T-cell (primary cell): ENCODE measurements at regions not wholly inside any gene's neighbourhood (a gene's known extent, or its start where the extent isn't known, plus 50 kb on each side); places are given as distances from the start of the nearest gene placed in this dataset.

Experiments
- ATAC-seq, 4 experiments: fragments of 200-7000 bp in 3 of 4; fragments of 150-1000 bp in 1 of 4; cut with Tn5 transposase; replicated peaks in 1 of 4; 1 replicate in 3 of 4; 2 replicates in 1 of 4; pipeline ENCODE4 v1.10.0; 2021; ENCODE audit warnings: moderate library complexity in 3 of 4, mild to moderate bottlenecking in 2 of 4, moderate number of reproducible peaks in 1 of 4
- CTCF ChIA-PET, 2 donors: fragments of 300-600 bp; sonication (Branson Sonifier 250); formaldehyde crosslinking; loops; one replicate each; lab custom pipeline; 2022; ENCODE audit warnings: antibody characterized with exemption in 2 of 2; lab: Charles Lee
- POLR2A ChIA-PET, 2 donors: fragments of 300-600 bp; sonication (Branson Sonifier 250); formaldehyde crosslinking; loops; one replicate each; lab custom pipeline; 2022; ENCODE audit warnings: antibody characterized with exemption in 2 of 2; lab: Charles Lee
- DNase-seq, 35 experiments: peaks; one replicate each; pipeline versions ENCODE4 v3.0.0 to v3.0.0-alpha.2; 2013 to 2023
- H3K27ac ChIP-seq: one replicate; pipeline ENCODE4 v1.5.1; 2013; ENCODE audit warnings: low read length
- H3K27me3 ChIP-seq, 2 experiments: replicated peaks in 1 of 2; 1 replicate in 1 of 2; 2 replicates in 1 of 2; pipeline versions ENCODE4 v1.6.1 to v1.7.0; 2013; ENCODE audit warnings: low read length in 1 of 2, mixed read lengths in 1 of 2; ENCODE audit not compliant: control insufficient read depth in 2 of 2, insufficient read depth in 2 of 2; ENCODE audit errors: extremely low read depth in 1 of 2
- H3K36me3 ChIP-seq, 2 donors: 1 replicate in 1 of 2; 2 replicates in 1 of 2; pipeline versions ENCODE4 v1.6.1 to v1.7.0; 2013; ENCODE audit warnings: low read length in 1 of 2; ENCODE audit not compliant: control insufficient read depth in 2 of 2, insufficient read depth in 1 of 2; ENCODE audit errors: extremely low read depth in 1 of 2
- H3K4me1 ChIP-seq, 2 experiments: 1 replicate in 1 of 2; 2 replicates in 1 of 2; pipeline versions ENCODE4 v1.6.1 to v1.7.0; 2013; ENCODE audit warnings: low read length in 2 of 2, mixed read lengths in 1 of 2; ENCODE audit not compliant: insufficient read depth in 2 of 2, control insufficient read depth in 1 of 2; ENCODE audit errors: extremely low read depth in 1 of 2
- H3K4me3 ChIP-seq, 2 donors: 1 replicate in 1 of 2; 2 replicates in 1 of 2; pipeline versions ENCODE4 v1.5.1 to v1.7.0; 2013; ENCODE audit warnings: mild to moderate bottlenecking in 2 of 2, low read length in 1 of 2, moderate library complexity in 1 of 2; ENCODE audit not compliant: control insufficient read depth in 1 of 2; ENCODE audit errors: extremely low read depth in 1 of 2
- H3K9me3 ChIP-seq: 2 replicates; pipeline ENCODE4 v1.7.0; 2013
- H3K27ac Mint-ChIP-seq, 2 donors: one replicate each; pipeline ENCODE4 v1.8.0; 2020 to 2021; ENCODE audit warnings: mild to moderate bottlenecking in 2 of 2, mixed read lengths in 2 of 2
- H3K27me3 Mint-ChIP-seq, 2 donors: one replicate each; pipeline ENCODE4 v1.8.0; 2021 to 2022; ENCODE audit warnings: mixed read lengths in 2 of 2
- H3K36me3 Mint-ChIP-seq: one replicate; pipeline ENCODE4 v1.8.0; 2021; ENCODE audit warnings: mixed read lengths
- H3K4me1 Mint-ChIP-seq, 3 donors: one replicate each; pipeline ENCODE4 v1.8.0; 2020 to 2022; ENCODE audit warnings: mixed read lengths in 3 of 3, mild to moderate bottlenecking in 1 of 3
- H3K4me3 Mint-ChIP-seq, 3 donors: one replicate each; pipeline ENCODE4 v1.8.0; 2020 to 2022; ENCODE audit warnings: mild to moderate bottlenecking in 3 of 3, mixed read lengths in 3 of 3, moderate library complexity in 3 of 3
- H3K9me3 Mint-ChIP-seq, 3 donors: one replicate each; pipeline ENCODE4 v1.8.0; 2020 to 2022; ENCODE audit warnings: mixed read lengths in 3 of 3
- WGBS: methylation state at CpG from one replicate; pipeline ENCODE4 v1.1.5; 2013; ENCODE audit warnings: missing lambda C conversion rate; ENCODE audit not compliant: insufficient coverage; 5-methylcytosine and 5-hydroxymethylcytosine counted together

DNA sequence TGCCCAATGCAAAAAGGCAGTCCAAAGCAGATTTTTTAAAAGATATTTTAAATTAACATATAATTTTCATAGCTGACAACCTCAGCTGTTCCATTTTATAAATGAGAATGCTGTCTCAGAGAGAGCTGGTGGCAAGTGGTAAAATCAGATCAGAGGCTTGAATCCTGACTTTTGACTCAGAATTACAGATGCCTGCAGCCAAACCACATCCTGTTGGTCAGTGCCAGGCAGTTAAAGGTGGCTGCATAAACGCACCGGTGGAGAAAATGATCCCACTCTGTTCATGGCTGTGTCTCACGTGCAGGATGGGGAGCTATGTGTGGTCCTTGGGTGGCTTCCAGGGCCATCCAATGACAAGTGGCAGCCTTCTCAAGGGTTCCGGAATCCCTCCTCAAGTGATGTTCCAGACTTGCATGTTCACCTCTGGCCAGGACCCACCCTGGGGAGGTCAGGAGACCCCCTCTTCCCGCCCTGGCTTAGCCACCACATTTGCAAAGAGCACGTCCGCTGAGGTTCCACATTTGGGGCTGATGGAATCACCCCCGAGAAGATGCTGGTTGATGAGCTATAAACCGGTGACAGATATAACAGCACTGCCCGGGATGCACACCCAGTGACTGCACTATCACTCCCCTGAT lies 155.5 kb downstream of the SHANK2 start:
- Mint-ChIP-seq H3K36me3 (no peaks in the 10 kb centered on the region), H3K9me3 (no peaks in the 10 kb centered on the region), H3K4me1 (no peaks in the 10 kb centered on the region), H3K27ac (no peak overlapping the region), H3K4me3 (no peak overlapping the region), H3K27me3 (peaks cover 1 to 5% of the 10 kb centered on the region in 2 donors)
- WGBS, result 78% methylated on average over 10 of the region's 10 CpGs
- ChIA-PET POLR2A (no interaction called here), CTCF (no interaction called here)
- Histone ChIP-seq H3K36me3 (no peaks in the 10 kb centered on the region), H3K27ac (no peak overlapping the region), H3K27me3 (peaks cover 0 to 15% of the 10 kb centered on the region in 2 experiments), H3K4me1 (no peaks in the 10 kb centered on the region), H3K9me3 (no peaks in the 10 kb centered on the region), H3K4me3 (no peak overlapping the region)
- DNase-seq (no peak), ATAC-seq (no peak)

DNA sequence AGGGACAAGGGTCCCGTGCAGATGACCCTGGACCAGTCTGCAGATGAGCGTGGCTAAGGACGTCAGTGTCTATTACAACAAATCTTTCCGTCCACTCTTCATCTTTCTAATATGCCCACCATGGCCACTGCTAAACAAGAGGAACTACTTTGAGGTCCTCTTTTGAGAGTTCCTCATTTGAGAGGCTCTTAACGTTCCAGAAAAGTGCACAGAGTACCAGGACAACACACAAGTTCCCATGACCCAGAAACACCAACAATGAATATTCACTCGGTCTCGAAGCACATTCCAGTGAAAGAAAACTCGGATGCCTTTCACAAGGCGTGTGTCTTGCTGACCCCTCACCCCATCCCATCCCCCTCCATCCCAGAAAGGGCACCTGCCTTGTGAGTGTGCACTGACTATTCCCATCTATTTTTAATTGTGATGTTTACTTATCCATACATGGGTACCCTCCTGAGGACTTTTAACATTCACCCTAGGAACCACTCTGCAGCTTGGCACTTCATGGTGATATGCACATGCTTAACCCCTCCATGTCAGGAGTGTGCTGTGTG lies 157.0 kb downstream of the SHANK2 start:
- ATAC-seq, result no peak
- no peaks in the 10 kb centered on the region for H3K36me3 Mint-ChIP-seq

DNA sequence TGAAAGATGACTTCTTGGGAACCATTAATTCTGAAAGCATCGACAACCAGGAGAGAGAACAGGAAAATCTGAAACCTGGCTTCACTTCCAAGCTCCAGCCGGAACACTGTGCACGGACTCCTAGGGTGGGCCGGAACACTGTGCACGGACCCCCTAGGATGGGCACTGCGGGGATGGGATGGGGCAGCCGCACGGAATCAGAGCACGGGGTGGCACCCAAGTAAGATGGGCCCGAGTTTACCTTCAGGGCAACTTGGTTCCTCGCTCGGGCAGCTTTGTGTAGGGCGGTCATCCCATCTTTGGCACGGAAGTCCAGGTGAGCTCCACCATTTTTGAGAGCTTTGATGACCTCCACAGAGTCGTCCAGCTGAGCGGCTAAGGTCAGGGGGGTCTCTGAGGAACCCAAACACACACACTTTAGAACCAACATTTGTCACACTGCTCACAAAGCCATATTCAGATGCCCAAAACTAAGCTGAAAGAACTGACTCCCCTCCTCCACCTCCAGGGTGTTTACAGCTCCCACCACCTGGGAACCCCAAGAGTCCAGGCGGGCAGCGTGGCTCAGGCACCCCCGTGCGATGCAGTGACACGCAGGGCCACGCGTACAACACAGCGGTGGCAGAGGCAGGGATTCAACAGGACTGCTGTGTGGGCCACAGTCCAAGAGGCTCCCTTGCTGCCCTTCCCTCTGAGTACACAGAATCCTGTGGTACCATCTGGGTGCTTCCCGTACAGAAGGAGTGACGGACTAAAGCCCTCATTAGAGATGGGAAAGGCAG lies 157.9 kb downstream of the SHANK2 start:
- Mint-ChIP-seq H3K36me3 (no peaks in the 10 kb centered on the region), H3K27ac (no peak overlapping the region), H3K27me3 (peaks cover 5 to 8% of the 10 kb centered on the region in 2 donors), H3K4me3 (no peak overlapping the region), H3K9me3 (no peaks in the 10 kb centered on the region), H3K4me1 (no peaks in the 10 kb centered on the region)
- no peaks in the 10 kb centered on the region for H3K36me3 ChIP-seq
- CTCF ChIA-PET, result no interaction called here
- ATAC-seq, result no peak
- WGBS, result 87% methylated on average over 24 of the region's 26 CpGs
- H3K9me3 ChIP-seq, result no peaks in the 10 kb centered on the region
- H3K4me1 ChIP-seq, result no peaks in the 10 kb centered on the region
- POLR2A ChIA-PET, result no interaction called here
- H3K27ac ChIP-seq, result no peak overlapping the region
- DNase-seq, result no peak
- peaks cover 0 to 23% of the 10 kb centered on the region in 2 experiments for H3K27me3 ChIP-seq
- no peak overlapping the region for H3K4me3 ChIP-seq

More for the DNA sequence above, 157.0 kb downstream of the SHANK2 start:
- Mint-ChIP-seq H3K27me3 (peaks cover 5 to 6% of the 10 kb centered on the region in 2 donors), H3K9me3 (no peaks in the 10 kb centered on the region), H3K27ac (no peak overlapping the region), H3K4me3 (no peak overlapping the region), H3K4me1 (no peaks in the 10 kb centered on the region)
- peaks cover 0 to 20% of the 10 kb centered on the region in 2 experiments for H3K27me3 ChIP-seq
- WGBS, result 51% methylated on average over 8 of the region's 9 CpGs
- no peak for DNase-seq
- H3K9me3 ChIP-seq, result no peaks in the 10 kb centered on the region
- CTCF ChIA-PET, result no interaction called here
- no peaks in the 10 kb centered on the region for H3K4me1 ChIP-seq
- POLR2A ChIA-PET, result no interaction called here
- H3K4me3 ChIP-seq, result no peak overlapping the region
- no peaks in the 10 kb centered on the region for H3K36me3 ChIP-seq
- no peak overlapping the region for H3K27ac ChIP-seq

DNA sequence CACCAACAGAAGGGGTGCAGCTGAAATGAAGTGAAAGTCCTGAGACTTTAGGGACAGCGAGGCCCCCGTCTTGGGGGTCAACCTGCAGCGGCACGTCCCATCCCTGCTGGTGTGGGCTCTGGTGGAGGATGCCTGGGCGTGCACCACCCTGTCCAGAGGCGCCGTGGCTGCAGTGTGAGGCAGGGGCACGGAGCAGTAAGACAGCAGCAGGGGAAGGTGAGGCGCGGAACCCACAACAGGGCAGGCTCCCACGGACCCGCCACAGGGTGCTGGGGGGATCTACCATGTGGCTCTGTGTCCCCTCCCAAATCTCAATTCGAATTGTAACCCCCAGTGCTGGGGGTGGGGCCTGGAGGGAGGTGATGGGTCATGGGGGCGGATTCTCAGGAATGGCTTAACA lies 158.6 kb downstream of the SHANK2 start:
- Mint-ChIP-seq H3K27me3 (peaks cover 3 to 10% of the 10 kb centered on the region in 2 donors), H3K9me3 (no peaks in the 10 kb centered on the region), H3K36me3 (no peaks in the 10 kb centered on the region), H3K27ac (no peak overlapping the region), H3K4me3 (no peak overlapping the region), H3K4me1 (no peaks in the 10 kb centered on the region)
- H3K4me1 ChIP-seq, result no peaks in the 10 kb centered on the region
- 67% methylated on average over 5 of the region's 14 CpGs for WGBS
- no peak overlapping the region for H3K27ac ChIP-seq
- H3K4me3 ChIP-seq, result no peak overlapping the region
- no peaks in the 10 kb centered on the region for H3K36me3 ChIP-seq
- peaks cover 0 to 20% of the 10 kb centered on the region in 2 experiments for H3K27me3 ChIP-seq
- DNase-seq (no peak), ATAC-seq (no peak)
- H3K9me3 ChIP-seq, result no peaks in the 10 kb centered on the region
- CTCF ChIA-PET, result no interaction called here
- POLR2A ChIA-PET, result no interaction called here

DNA sequence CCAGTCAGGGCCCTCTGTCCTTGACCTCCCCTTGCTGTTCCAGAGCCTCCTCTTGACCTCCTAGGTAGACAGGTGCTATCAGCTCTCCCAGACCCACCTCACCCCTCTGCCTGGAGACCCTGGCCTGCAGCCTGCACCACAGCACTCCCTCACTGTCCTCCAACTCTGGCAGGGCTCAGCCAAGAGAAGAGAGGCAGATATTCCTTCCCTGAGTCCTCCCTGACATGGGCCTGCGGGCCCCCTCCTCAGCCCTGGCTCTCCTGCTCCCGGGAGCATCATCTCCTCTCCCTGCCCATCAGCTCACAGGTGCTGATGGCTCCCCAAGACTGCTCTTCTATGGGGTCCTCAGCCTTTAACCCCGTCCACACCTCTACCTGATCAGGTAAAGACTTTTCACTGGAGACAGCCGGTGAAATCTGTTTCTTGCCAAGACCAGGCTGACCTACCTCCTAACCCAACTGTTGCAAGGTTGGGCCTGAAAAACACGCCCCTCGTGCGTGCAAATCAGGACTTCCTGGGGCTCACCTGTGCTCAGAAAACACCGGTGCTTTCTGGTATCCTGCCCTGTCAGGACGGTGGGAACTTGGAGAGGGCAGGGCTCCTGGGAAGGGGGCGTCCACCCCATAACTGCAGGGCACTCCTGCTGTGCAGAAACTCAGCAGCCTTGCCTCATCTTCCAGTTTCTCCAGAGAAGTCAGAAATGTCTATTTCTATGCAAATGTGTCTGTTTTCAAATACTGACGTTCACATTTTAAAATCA lies 160.7 kb downstream of the SHANK2 start:
- CTCF ChIA-PET, result no interaction called here
- H3K27me3 ChIP-seq, result peaks cover 0 to 24% of the 10 kb centered on the region in 2 experiments
- Mint-ChIP-seq H3K4me1 (no peaks in the 10 kb centered on the region), H3K27me3 (peaks cover 3 to 10% of the 10 kb centered on the region in 2 donors), H3K4me3 (no peak overlapping the region), H3K36me3 (no peaks in the 10 kb centered on the region), H3K9me3 (no peaks in the 10 kb centered on the region), H3K27ac (no peak overlapping the region)
- DNase-seq (no peak), ATAC-seq (no peak)
- H3K9me3 ChIP-seq, result no peaks in the 10 kb centered on the region
- WGBS, result 71% methylated on average over 5 of the region's 11 CpGs
- no peaks in the 10 kb centered on the region for H3K36me3 ChIP-seq
- H3K4me1 ChIP-seq, result no peaks in the 10 kb centered on the region
- H3K4me3 ChIP-seq, result no peak overlapping the region
- no peak overlapping the region for H3K27ac ChIP-seq
- POLR2A ChIA-PET, result no interaction called here

DNA sequence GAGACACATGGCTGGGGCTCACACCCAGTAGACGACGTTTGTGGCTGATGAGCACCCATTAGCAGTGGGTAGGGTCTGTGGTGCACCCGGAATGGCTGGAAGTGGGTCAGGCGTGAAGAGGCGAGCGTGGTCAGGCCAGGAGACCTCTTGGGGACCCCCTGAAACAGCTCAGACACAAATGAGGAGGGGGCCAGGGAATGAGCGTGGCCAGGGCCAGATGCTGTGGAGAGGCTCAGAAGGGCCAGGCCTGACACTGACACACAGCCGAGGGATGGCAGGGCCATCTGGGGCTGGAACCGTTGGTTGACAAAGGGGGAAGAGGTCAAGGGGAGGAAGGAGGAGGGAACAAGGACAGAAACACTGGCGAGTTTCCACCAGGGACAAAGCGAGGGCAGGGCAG lies 162.8 kb downstream of the SHANK2 start:
- WGBS, result 83% methylated on average over 7 of the region's 11 CpGs
- no peak overlapping the region for H3K4me3 Mint-ChIP-seq
- no peaks in the 10 kb centered on the region for H3K36me3 Mint-ChIP-seq
- H3K27me3 ChIP-seq, result peaks cover 0 to 24% of the 10 kb centered on the region in 2 experiments
- POLR2A ChIA-PET, result no interaction called here
- no peak overlapping the region for H3K27ac ChIP-seq
- no peaks in the 10 kb centered on the region for H3K4me1 ChIP-seq
- no peaks in the 10 kb centered on the region for H3K9me3 Mint-ChIP-seq
- no peaks in the 10 kb centered on the region for H3K36me3 ChIP-seq
- DNase-seq (no peak), ATAC-seq (no peak)
- H3K27ac Mint-ChIP-seq, result no peak overlapping the region
- H3K4me3 ChIP-seq, result no peak overlapping the region
- CTCF ChIA-PET, result no interaction called here
- peaks cover 3 to 10% of the 10 kb centered on the region in 2 donors for H3K27me3 Mint-ChIP-seq
- H3K4me1 Mint-ChIP-seq, result no peaks in the 10 kb centered on the region
- no peaks in the 10 kb centered on the region for H3K9me3 ChIP-seq
